DMS 273 (cell line): ENCODE measurements at regions not wholly inside any gene's neighbourhood (a gene's known extent, or its start where the extent isn't known, plus 50 kb on each side); places are given as distances from the start of the nearest gene placed in this dataset.
A peak's percentile ranks its signal among the peaks of the same experiment; 100 is the strongest.

Experiments
- DNase-seq: peaks from one replicate; lab custom pipeline; 2025; ENCODE audit not compliant: unreplicated experiment; lab: John Stamatoyannopoulos, UW

- DNase-seq, result no peak
Observed at GRCh38 chr3:178258121-178258520, 278.1 kb upstream of the KCNMB2 start.

- DNase-seq, result no peak
Observed at GRCh38 chr3:178259703-178260102, 276.5 kb upstream of the KCNMB2 start.

- no peak for DNase-seq
Observed at GRCh38 chr3:178260887-178261565, 275.2 kb upstream of the KCNMB2 start.

- no peak for DNase-seq
Observed at GRCh38 chr3:178263236-178263916, 272.9 kb upstream of the KCNMB2 start.

- DNase-seq, result no peak
Observed at GRCh38 chr3:178267158-178267844, 268.9 kb upstream of the KCNMB2 start.

- DNase-seq, result no peak
Observed at GRCh38 chr3:178270838-178271237, 265.4 kb upstream of the KCNMB2 start.

- no peak for DNase-seq
Observed at GRCh38 chr3:178271740-178272387, 264.4 kb upstream of the KCNMB2 start.

- no peak for DNase-seq
Observed at GRCh38 chr3:178272841-178273240, 263.4 kb upstream of the KCNMB2 start.

GRCh38 chr3:178274711-178275110 lies 261.5 kb upstream of the KCNMB2 start:
- DNase-seq, result no peak

GRCh38 chr3:178275311-178275710 lies 260.9 kb upstream of the KCNMB2 start:
- DNase-seq, result no peak

- no peak for DNase-seq
Observed at GRCh38 chr3:178275793-178276192, 260.4 kb upstream of the KCNMB2 start.

- no peak for DNase-seq
Observed at GRCh38 chr3:178277605-178278004, 258.6 kb upstream of the KCNMB2 start.

- no peak for DNase-seq
Observed at GRCh38 chr3:178283561-178283960, 252.7 kb upstream of the KCNMB2 start.

GRCh38 chr3:178284181-178284580 lies 252.1 kb upstream of the KCNMB2 start:
- no peak for DNase-seq

GRCh38 chr3:178288074-178288473 lies 248.2 kb upstream of the KCNMB2 start:
- DNase-seq, result no peak

GRCh38 chr3:178289544-178290160 lies 246.6 kb upstream of the KCNMB2 start:
- peak; percentile 14 for DNase-seq

GRCh38 chr3:178291574-178292370 lies 244.5 kb upstream of the KCNMB2 start:
- DNase-seq, result no peak

GRCh38 chr3:178295292-178295912 lies 240.8 kb upstream of the KCNMB2 start:
- no peak for DNase-seq

GRCh38 chr3:178297199-178297598 lies 239.0 kb upstream of the KCNMB2 start:
- DNase-seq, result no peak

GRCh38 chr3:178297740-178298139 lies 238.5 kb upstream of the KCNMB2 start:
- no peak for DNase-seq
